IMR-90 (cell line): ENCODE measurements at regions not wholly inside any gene's neighbourhood (a gene's known extent, or its start where the extent isn't known, plus 50 kb on each side); places are given as distances from the start of the nearest gene placed in this dataset.

Source experiments
- ATAC-seq: fragments of 200-7000 bp; cut with Tn5 transposase; 2 replicates; pipeline ENCODE4 v1.9.1; 2020; ENCODE audit warnings: low read depth, mild to moderate bottlenecking, moderate library complexity
- BruUV-seq: library from RNA; stranded (reverse); fragments of 400-500 nt; replicated peaks from 2 replicates; lab custom pipeline; 2021; lab: Mats Ljungman, UMichigan
- CTCF ChIA-PET: fragments of 300-600 bp; formaldehyde crosslinking; extraction: SDS; loops from one replicate; lab custom pipeline; 2021; ENCODE audit warnings: antibody characterized with exemption; lab: Yijun Ruan, JAX
- POLR2A ChIA-PET: fragments of 300-600 bp; sonication (Branson Sonifier 250); formaldehyde crosslinking; loops from one replicate; lab custom pipeline; 2022; ENCODE audit warnings: antibody characterized with exemption; ENCODE audit not compliant: unreplicated experiment; lab: Charles Lee
- DNase-seq: peaks from one replicate; pipeline ENCODE4 v3.0.0; 2013
- H2AFZ ChIP-seq: replicated peaks from 2 replicates; pipeline ENCODE3; 2013; ENCODE audit warnings: low read length, mild to moderate bottlenecking; ENCODE audit not compliant: poor library complexity
- H2AK5ac ChIP-seq: 2 replicates; pipeline ENCODE4 v1.6.1; 2013; ENCODE audit warnings: low read depth, low read length, inconsistent platforms
- H2AK9ac ChIP-seq: replicated peaks from 2 replicates; pipeline ENCODE3; 2013; ENCODE audit warnings: mild to moderate bottlenecking, low read depth, low read length, moderate library complexity; ENCODE audit not compliant: poor library complexity
- H2BK120ac ChIP-seq: 2 replicates; pipeline ENCODE4 v1.6.1; 2013; ENCODE audit warnings: low read depth, low read length, inconsistent platforms
- H2BK15ac ChIP-seq: 3 replicates; pipeline ENCODE4 v1.6.1; 2013; ENCODE audit warnings: low read depth, low read length, inconsistent platforms
- H2BK20ac ChIP-seq: 2 replicates; pipeline ENCODE4 v1.6.1; 2013; ENCODE audit warnings: low read depth, mild to moderate bottlenecking, inconsistent platforms, low read length, moderate library complexity
- H2BK5ac ChIP-seq: 2 replicates; pipeline ENCODE4 v1.6.1; 2013; ENCODE audit warnings: mild to moderate bottlenecking, low read depth, low read length, inconsistent platforms; ENCODE audit not compliant: poor library complexity, severe bottlenecking
- H3K14ac ChIP-seq: replicated peaks from 2 replicates; pipeline ENCODE4 v1.6.1; 2013; ENCODE audit warnings: low read depth, low read length, inconsistent platforms
- H3K18ac ChIP-seq: 2 replicates; pipeline ENCODE4 v1.6.1; 2013; ENCODE audit warnings: low read depth, low read length, control low read depth
- H3K23ac ChIP-seq: 2 replicates; pipeline ENCODE4 v1.6.1; 2013; ENCODE audit warnings: low read depth, low read length, inconsistent platforms
- H3K27ac ChIP-seq: 2 replicates; pipeline ENCODE4 v1.5.1; 2013; ENCODE audit warnings: mild to moderate bottlenecking, control low read depth, low read length; ENCODE audit not compliant: insufficient read depth
- H3K27me3 ChIP-seq: 2 replicates; pipeline ENCODE4 v1.6.1; 2013; ENCODE audit warnings: low read length; ENCODE audit not compliant: control insufficient read depth, insufficient read depth
- H3K36me3 ChIP-seq: 2 replicates; pipeline ENCODE4 v1.6.1; 2013; ENCODE audit warnings: low read length, mixed read lengths; ENCODE audit not compliant: control insufficient read depth, insufficient read depth
- H3K4ac ChIP-seq: 2 replicates; pipeline ENCODE4 v1.6.1; 2013; ENCODE audit warnings: low read depth, low read length, inconsistent platforms
- H3K4me1 ChIP-seq: 2 replicates; pipeline ENCODE4 v1.6.1; 2013; ENCODE audit warnings: low read length, mixed read lengths; ENCODE audit not compliant: control insufficient read depth, insufficient read depth
- H3K4me2 ChIP-seq: 2 replicates; pipeline ENCODE4 v1.6.1; 2013; ENCODE audit warnings: low read depth, mild to moderate bottlenecking, control low read depth, low read length, moderate library complexity
- H3K4me3 ChIP-seq: 2 replicates; pipeline ENCODE4 v1.5.1; 2013; ENCODE audit warnings: low read depth, mild to moderate bottlenecking, control low read depth, low read length, moderate library complexity; ENCODE audit not compliant: insufficient read depth
- H3K56ac ChIP-seq: 2 replicates; pipeline ENCODE4 v1.6.1; 2013; ENCODE audit warnings: low read length, inconsistent platforms; ENCODE audit not compliant: insufficient read depth; ENCODE audit errors: extremely low read depth
- H3K79me1 ChIP-seq, 2 experiments: 2 replicates each; pipeline ENCODE4 v1.6.1; 2013; ENCODE audit warnings: low read length in 2 of 2, inconsistent platforms in 1 of 2, low read depth in 1 of 2
- H3K9ac ChIP-seq: 2 replicates; pipeline ENCODE4 v1.6.1; 2013; ENCODE audit warnings: low read depth, low read length, control low read depth
- H3K9me1 ChIP-seq: 2 replicates; pipeline ENCODE4 v1.6.1; 2013; ENCODE audit warnings: low read length, inconsistent platforms; ENCODE audit not compliant: insufficient read depth
- H3K9me3 ChIP-seq: 2 replicates; pipeline ENCODE4 v1.6.1; 2013; ENCODE audit warnings: low read length; ENCODE audit not compliant: control insufficient read depth, insufficient read depth
- H4K20me1 ChIP-seq: 2 replicates; pipeline ENCODE4 v1.6.1; 2013; ENCODE audit warnings: low read length, inconsistent platforms; ENCODE audit not compliant: insufficient read depth
- H4K5ac ChIP-seq: 2 replicates; pipeline ENCODE4 v1.6.1; 2013; ENCODE audit warnings: mild to moderate bottlenecking, low read depth, low read length, control low read depth
- H4K8ac ChIP-seq, 2 experiments: 2 replicates each; pipeline ENCODE4 v1.6.1; 2013; ENCODE audit warnings: low read depth in 2 of 2, low read length in 2 of 2, control low read depth in 1 of 2, inconsistent platforms in 1 of 2
- H4K91ac ChIP-seq: 2 replicates; pipeline ENCODE4 v1.6.1; 2013; ENCODE audit warnings: low read depth, low read length, inconsistent platforms; ENCODE audit not compliant: insufficient read depth
- CEBPB ChIP-seq: IDR thresholded peaks from 2 replicates; pipeline ENCODE4 v1.6.1; 2012; ENCODE audit warnings: low read depth, low read length, improper control_type of control experiment
- MAZ ChIP-seq: IDR thresholded peaks from 2 replicates; pipeline ENCODE4 v1.6.1; 2012; ENCODE audit warnings: low read depth, mild to moderate bottlenecking, low read length, improper control_type of control experiment, moderate library complexity, borderline replicate concordance
- NFE2L2 ChIP-seq: fragments of 150-350 bp; IDR thresholded peaks from 2 replicates; pipeline ENCODE4 v1.6.1; 2016; ENCODE audit warnings: low read depth, mild to moderate bottlenecking, low read length
- WGBS, 2 experiments: methylation state at CpG; one replicate each; pipeline versions ENCODE4 v1.1.5 to v1.1.7; 2013; ENCODE audit warnings: missing lambda C conversion rate in 2 of 2; ENCODE audit not compliant: insufficient read length in 1 of 2; ENCODE audit errors: extremely low coverage in 2 of 2; 5-methylcytosine and 5-hydroxymethylcytosine counted together
- dilution Hi-C: fragments of 300-500 bp; cut with HindIII; formaldehyde crosslinking; loops from one replicate; pipeline ENCODE4 v1.14.3; 2018; ENCODE audit warnings: low sequenced_read_pairs; ENCODE audit not compliant: unreplicated experiment
- in situ Hi-C: fragments of 300-500 bp; cut with MboI; formaldehyde crosslinking; loops from 3 replicates; pipeline ENCODE4 v1.14.3; 2019; ENCODE audit warnings: low sequenced_read_pairs, inconsistent platforms, mixed read lengths
- intact Hi-C: fragments of 100-400 bp; cut with micrococcal nuclease; formaldehyde crosslinking; loops from 2 replicates; pipeline ENCODE4 v1.10.0; 2022

- Histone ChIP-seq H2BK120ac (no peak overlapping the region), H2AFZ (no peak overlapping the region), H3K18ac (no peak overlapping the region), H3K4ac (no peak overlapping the region), H3K36me3 (no peaks in the 10 kb centered on the region), H3K9me1 (no peaks in the 10 kb centered on the region), H3K4me1 (no peaks in the 10 kb centered on the region), H3K56ac (no peak overlapping the region), H2BK20ac (no peak overlapping the region), H2BK15ac (no peak overlapping the region), H2AK9ac (no peak overlapping the region), H3K27ac (no peak overlapping the region), H3K4me2 (no peak overlapping the region), H4K8ac (no peak overlapping the region), H3K4me3 (no peak overlapping the region), H3K79me1 (no peaks in the 10 kb centered on the region), H4K20me1 (no peaks in the 10 kb centered on the region), H2AK5ac (no peak overlapping the region), H3K14ac (no peak overlapping the region), H4K91ac (no peak overlapping the region), H2BK5ac (no peak overlapping the region), H3K23ac (no peak overlapping the region), H3K27me3 (no peaks in the 10 kb centered on the region), H3K9ac (no peak overlapping the region), H3K9me3 (peaks cover 15% of the 10 kb centered on the region), H4K5ac (no peak overlapping the region)
- CTCF ChIA-PET: no interaction called here
- no TSS peak for BruUV-seq
- no peak for DNase-seq
- ATAC-seq: no peak
- no peak for TF ChIP-seq CEBPB
- no peak for TF ChIP-seq NFE2L2
- TF ChIP-seq MAZ: no peak
- intact Hi-C loops: no loop called here
- in situ Hi-C loops: no loop called here
- POLR2A ChIA-PET: no interaction called here
- dilution Hi-C loops: no loop called here
- 27% methylated on average over 3 of the region's 12 CpGs; no CpG with 5 or more reads in 1 of the 2 experiments for WGBS, 2 experiments
Measured at GRCh38 chr13:78875792-78876580, 217.0 kb upstream of the OBI1 start.
